ENCODE measurements at regions not wholly inside any gene's neighbourhood (a gene's known extent, or its start where the extent isn't known, plus 50 kb on each side); places are given as distances from the start of the nearest gene placed in this dataset.

DNA sequence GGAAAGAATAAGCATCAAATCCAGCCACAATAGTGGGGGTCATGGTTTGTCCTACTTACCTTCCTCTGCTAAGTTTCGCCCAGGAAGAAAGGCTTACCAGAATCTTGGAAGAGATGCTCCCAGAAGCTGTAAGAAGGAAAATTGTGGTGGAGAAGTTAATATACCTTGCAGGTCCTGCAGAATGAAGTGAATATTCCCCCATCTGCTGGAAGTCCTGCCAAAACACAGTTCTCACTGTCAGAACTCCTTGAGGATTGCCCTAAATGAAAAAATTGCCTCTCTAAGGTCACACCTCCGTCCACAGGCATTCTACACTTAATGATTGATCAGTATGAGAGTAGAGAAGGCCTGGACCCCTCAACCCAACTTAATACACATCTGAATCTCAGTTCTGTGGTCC is 78.4 kb upstream of the RGS21 start:
- H3K4me3 ChIP-seq (ENCODE audit: control insufficient read depth, low read depth, low read length), result no peak overlapping the region
- DNase-seq (ENCODE audit: low read depth), result no peak

DNA sequence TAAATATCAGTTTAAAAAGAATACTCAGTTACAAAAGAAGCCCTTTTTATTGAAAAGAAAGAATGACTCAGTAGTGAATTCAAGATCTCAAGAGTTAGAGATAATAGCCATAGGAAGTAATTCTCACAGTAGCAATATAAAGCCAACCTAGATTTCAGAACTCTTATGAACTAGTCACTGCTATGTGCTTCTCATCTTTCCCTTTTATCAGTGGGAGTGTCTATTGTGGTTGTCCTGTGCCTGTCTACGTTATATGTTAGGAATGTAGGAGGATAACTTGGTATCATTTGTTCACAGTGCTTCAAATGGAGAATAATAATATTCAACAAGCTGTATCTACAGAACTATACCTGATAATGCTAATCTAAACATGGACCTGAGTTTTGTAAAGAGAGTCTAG is 73.1 kb upstream of the RGS21 start:
- DNase-seq (ENCODE audit: low read depth), result no peak
- no peak overlapping the region for H3K4me3 ChIP-seq (ENCODE audit: control insufficient read depth, low read depth, low read length)
- TF ChIP-seq, protein P1, sequence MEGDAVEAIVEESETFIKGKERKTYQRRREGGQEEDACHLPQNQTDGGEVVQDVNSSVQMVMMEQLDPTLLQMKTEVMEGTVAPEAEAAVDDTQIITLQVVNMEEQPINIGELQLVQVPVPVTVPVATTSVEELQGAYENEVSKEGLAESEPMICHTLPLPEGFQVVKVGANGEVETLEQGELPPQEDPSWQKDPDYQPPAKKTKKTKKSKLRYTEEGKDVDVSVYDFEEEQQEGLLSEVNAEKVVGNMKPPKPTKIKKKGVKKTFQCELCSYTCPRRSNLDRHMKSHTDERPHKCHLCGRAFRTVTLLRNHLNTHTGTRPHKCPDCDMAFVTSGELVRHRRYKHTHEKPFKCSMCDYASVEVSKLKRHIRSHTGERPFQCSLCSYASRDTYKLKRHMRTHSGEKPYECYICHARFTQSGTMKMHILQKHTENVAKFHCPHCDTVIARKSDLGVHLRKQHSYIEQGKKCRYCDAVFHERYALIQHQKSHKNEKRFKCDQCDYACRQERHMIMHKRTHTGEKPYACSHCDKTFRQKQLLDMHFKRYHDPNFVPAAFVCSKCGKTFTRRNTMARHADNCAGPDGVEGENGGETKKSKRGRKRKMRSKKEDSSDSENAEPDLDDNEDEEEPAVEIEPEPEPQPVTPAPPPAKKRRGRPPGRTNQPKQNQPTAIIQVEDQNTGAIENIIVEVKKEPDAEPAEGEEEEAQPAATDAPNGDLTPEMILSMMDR (IDR thresholded peaks at IDR 0.05; ENCODE audit: control insufficient read depth, insufficient read depth, low read depth, low read length, missing control alignments), result no peak

More for the DNA sequence above, 78.4 kb upstream of the RGS21 start:
- TF ChIP-seq, protein P1 (IDR thresholded peaks at IDR 0.05; ENCODE audit: control insufficient read depth, insufficient read depth, low read depth, low read length, missing control alignments), result no peak

DNA sequence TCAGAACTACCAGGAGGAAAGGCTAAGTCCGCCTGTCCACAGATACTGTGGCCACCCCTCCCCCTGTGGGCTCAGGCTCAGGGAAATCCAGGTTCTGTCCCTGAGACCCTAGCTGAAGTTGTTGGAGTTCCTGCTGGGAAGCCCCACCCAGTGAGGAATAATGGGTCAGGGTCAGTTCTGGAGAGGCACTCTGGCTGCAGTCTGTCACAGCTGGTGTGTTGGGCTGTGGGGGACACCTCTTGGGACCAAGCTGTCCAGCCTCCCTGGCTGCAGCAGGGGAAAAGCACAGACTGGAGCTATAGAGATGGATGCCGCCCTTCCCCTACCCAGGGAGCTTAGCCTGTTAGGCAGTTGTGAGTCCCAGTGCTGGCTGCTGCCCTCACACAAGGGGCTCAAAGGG is 65.1 kb upstream of the RGS21 start:
- no peak overlapping the region for H3K4me3 ChIP-seq (ENCODE audit: control insufficient read depth, low read depth, low read length)
- DNase-seq (ENCODE audit: low read depth), result no peak
- TF ChIP-seq, protein P1 (IDR thresholded peaks at IDR 0.05; ENCODE audit: control insufficient read depth, insufficient read depth, low read depth, low read length, missing control alignments), result no peak

DNA sequence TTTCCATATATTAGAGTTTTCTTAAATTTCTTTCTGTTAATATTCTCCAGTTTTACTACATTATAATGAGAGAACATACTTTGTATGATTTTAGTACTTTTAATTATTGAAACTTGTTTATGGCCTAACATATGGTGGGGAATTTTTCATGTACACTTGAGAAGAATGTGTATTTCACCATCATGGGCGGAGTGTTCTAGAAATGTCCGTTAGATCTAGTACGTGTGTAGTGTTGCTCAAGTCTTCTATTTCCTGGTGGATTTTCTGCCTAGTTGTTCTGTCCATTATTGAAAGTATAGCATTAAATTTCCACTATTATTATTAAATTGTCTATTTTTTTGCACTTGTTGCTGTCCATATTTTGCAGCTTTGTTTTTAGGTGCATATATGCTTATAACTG is 64.0 kb upstream of the RGS21 start:
- H3K4me3 ChIP-seq (ENCODE audit: control insufficient read depth, low read depth, low read length), result no peak overlapping the region
- no peak for DNase-seq (ENCODE audit: low read depth)
- TF ChIP-seq, protein P1 (IDR thresholded peaks at IDR 0.05; ENCODE audit: control insufficient read depth, insufficient read depth, low read depth, low read length, missing control alignments), result no peak

DNA sequence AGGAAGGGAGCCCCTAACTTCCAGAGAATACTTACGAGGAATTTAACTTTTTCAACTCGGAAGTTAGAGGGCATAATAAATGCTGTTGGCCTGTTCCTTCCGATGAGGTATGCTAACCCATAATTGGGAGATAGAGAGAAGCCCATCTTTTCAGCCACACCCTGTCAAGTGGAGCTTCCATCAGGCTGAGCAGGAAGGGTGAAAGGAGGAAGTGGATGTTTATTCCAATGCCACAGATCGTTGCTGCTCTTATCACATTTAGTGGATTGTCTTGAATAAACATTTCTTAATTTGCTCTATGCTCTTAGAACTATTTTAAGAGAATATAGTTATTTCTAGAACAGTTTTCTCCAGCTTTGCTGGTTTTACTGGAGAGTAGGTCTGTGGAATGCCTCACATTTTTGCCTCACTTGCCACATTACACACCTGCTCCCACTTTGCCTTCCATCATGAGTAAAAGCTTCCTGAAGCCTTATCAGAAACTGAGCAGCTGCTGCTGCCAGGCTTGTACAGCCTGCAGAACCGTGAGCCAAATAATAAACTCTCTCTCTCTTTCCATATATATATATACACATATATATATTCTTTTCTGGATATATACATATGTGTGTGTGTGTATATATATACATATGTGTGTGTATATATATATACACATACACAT is 60.0 kb upstream of the RGS21 start:
- TF ChIP-seq, protein P1 (IDR thresholded peaks at IDR 0.05; ENCODE audit: control insufficient read depth, insufficient read depth, low read depth, low read length, missing control alignments), result no peak

DNA sequence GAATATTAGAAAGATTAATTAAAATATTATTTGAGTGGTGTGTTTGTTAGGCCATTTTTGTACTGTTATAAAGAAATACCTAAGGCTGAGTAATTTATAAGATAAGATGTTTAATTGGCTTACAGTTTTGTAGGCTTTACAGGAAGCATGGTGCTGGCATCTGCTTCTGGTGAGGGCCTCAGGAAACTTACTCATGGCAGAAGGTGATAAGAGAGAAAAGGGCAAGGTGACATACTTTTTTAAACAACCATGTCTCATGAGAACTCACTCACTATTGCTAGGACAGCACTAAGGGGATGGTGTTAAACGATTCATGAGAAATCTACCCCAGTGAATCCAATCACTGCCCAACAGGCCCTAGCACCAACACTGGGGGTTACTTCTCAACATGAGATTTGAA is 56.7 kb upstream of the RGS21 start:
- no peak overlapping the region for H3K4me3 ChIP-seq (ENCODE audit: control insufficient read depth, low read depth, low read length)
- TF ChIP-seq, protein P1 (IDR thresholded peaks at IDR 0.05; ENCODE audit: control insufficient read depth, insufficient read depth, low read depth, low read length, missing control alignments), result no peak
- no peak for DNase-seq (ENCODE audit: low read depth)

More for the DNA sequence above, 60.0 kb upstream of the RGS21 start:
- no peak for DNase-seq (ENCODE audit: low read depth)
- no peak overlapping the region for H3K4me3 ChIP-seq (ENCODE audit: control insufficient read depth, low read depth, low read length)
